Activated T-helper 17 cell treated with anti-CD3 and anti-CD28 coated beads, Interleukin-2, amount 50 U/mL, for 72 hours (primary cell): ENCODE measurements at regions not wholly inside any gene's neighbourhood (a gene's known extent, or its start where the extent isn't known, plus 50 kb on each side); places are given as distances from the start of the nearest gene placed in this dataset.
"Not testable (repeated sequence)": the region's sequence is repeated elsewhere in the genome, so short reads cannot be mapped to it uniquely, and the experiment has no call there.

Source experiments
- ATAC-seq: fragments of 150-1000 bp; cut with Tn5 transposase; replicated peaks from 2 replicates; pipeline ENCODE4 v1.10.0; 2021; ENCODE audit warnings: mild to moderate bottlenecking, moderate library complexity
- H3K27ac Mint-ChIP-seq: one replicate; pipeline ENCODE4 v1.8.0; 2022; ENCODE audit warnings: mixed read lengths
- H3K27me3 Mint-ChIP-seq: one replicate; pipeline ENCODE4 v1.8.0; 2022; ENCODE audit warnings: mixed read lengths
- H3K36me3 Mint-ChIP-seq: one replicate; pipeline ENCODE4 v1.8.0; 2022; ENCODE audit warnings: low read depth, mild to moderate bottlenecking, mixed read lengths
- H3K4me1 Mint-ChIP-seq: one replicate; pipeline ENCODE4 v1.8.0; 2022; ENCODE audit warnings: mixed read lengths
- H3K4me3 Mint-ChIP-seq: one replicate; pipeline ENCODE4 v1.8.0; 2022; ENCODE audit warnings: mild to moderate bottlenecking, mixed read lengths
- H3K9me3 Mint-ChIP-seq: one replicate; pipeline ENCODE4 v1.8.0; 2022; ENCODE audit warnings: mixed read lengths

DNA sequence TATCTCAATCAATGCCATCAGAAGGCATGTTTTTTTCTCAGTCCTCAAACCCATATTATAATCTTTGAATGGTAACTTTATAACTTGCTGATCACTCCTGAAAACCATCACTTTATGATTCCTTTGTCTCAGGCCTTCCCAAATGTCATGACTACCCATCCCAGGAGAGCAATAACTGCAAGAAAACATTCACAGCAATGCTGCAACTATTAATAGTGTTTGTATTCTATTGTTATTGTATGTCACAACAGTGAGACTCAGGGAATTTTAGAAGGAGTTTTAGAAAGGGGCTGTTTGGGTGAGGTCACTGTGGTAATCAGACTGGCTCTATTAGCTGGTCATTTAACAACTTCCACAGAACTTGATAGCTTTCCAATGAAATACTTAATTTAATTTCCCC is 301.4 kb upstream of the TBX18 start:
- H3K4me1 Mint-ChIP-seq = no peaks in the 10 kb centered on the region
- no peak for ATAC-seq
- no peaks in the 10 kb centered on the region for H3K27me3 Mint-ChIP-seq
- H3K27ac Mint-ChIP-seq = no peak overlapping the region
- H3K9me3 Mint-ChIP-seq = peaks cover 10% of the 10 kb centered on the region
- H3K36me3 Mint-ChIP-seq = no peaks in the 10 kb centered on the region
- no peak overlapping the region for H3K4me3 Mint-ChIP-seq

GRCh38 chr6:85063611-85064010 is 299.2 kb upstream of the TBX18 start:
- no peaks in the 10 kb centered on the region for H3K27me3 Mint-ChIP-seq
- H3K4me3 Mint-ChIP-seq = no peak overlapping the region
- H3K36me3 Mint-ChIP-seq = no peaks in the 10 kb centered on the region
- H3K9me3 Mint-ChIP-seq = peaks cover 4% of the 10 kb centered on the region
- no peaks in the 10 kb centered on the region for H3K4me1 Mint-ChIP-seq
- no peak for ATAC-seq
- no peak overlapping the region for H3K27ac Mint-ChIP-seq

DNA sequence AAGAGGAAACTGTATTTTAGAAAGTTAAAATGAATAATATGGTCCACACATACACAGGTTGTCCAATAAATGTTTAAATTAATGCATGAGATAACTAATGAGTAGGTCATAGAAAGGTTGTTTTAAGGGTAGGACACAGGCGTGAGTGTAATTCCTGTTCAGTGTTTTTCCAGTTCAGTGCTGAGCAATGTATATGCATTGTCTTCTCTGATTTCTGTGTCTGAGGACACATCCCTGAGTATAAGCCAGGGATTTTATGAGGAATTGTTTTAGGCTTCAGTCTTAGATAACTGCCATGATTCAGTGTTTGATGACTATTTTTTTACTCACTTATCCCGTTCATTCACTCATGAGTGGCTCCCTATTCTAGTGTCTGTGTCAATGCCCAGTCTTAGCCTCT is 298.5 kb upstream of the TBX18 start:
- peaks cover 4% of the 10 kb centered on the region for H3K9me3 Mint-ChIP-seq
- no peak overlapping the region for H3K4me3 Mint-ChIP-seq
- H3K27me3 Mint-ChIP-seq = no peaks in the 10 kb centered on the region
- H3K36me3 Mint-ChIP-seq = no peaks in the 10 kb centered on the region
- ATAC-seq = no peak
- no peaks in the 10 kb centered on the region for H3K4me1 Mint-ChIP-seq
- no peak overlapping the region for H3K27ac Mint-ChIP-seq

DNA sequence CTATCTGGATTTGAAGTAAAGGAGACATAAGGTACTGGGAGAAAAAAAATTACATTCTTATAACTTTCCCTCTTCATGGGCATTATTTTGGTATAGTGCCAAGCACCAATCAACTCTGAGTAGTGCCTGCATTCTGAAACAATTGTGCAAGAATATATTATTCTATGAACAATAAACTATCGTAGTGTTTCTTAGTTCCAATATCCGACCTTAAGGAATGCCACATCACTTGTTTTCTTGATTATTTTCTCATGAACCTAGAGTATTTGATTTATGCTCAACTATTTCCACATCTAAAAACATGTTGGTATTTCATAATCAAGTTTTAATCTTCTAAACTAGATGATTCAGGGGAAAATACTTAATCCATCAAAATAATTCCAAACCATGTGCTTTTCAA is 294.4 kb upstream of the TBX18 start:
- Mint-ChIP-seq H3K27ac (no peak overlapping the region), H3K36me3 (no peaks in the 10 kb centered on the region), H3K27me3 (no peaks in the 10 kb centered on the region), H3K9me3 (peaks cover 4% of the 10 kb centered on the region), H3K4me3 (no peak overlapping the region), H3K4me1 (no peaks in the 10 kb centered on the region)
- no peak for ATAC-seq

GRCh38 chr6:85050149-85050548 is 285.8 kb upstream of the TBX18 start:
- ATAC-seq = no peak
- Mint-ChIP-seq H3K36me3 (no peaks in the 10 kb centered on the region), H3K27me3 (no peaks in the 10 kb centered on the region), H3K4me1 (no peaks in the 10 kb centered on the region), H3K27ac (no peak overlapping the region), H3K9me3 (no peaks in the 10 kb centered on the region), H3K4me3 (no peak overlapping the region)

DNA sequence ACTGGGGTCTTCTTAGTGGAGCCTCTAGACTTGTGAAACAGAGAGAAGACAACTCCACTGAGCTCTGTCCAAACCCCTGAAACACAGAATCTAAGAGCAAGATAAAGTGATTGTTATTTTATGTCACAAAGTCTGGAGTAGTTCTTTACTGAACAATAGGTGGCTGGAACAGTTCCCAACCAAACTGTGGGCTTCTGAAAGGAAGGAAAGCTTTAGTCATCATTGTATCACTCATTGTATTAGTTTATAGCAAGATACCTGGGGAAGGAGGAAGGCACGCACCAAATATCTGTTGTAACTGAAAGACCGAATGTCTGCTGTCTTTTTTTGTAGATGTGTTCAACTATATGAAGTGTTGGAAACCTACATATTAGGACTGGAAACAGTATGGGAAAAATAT is 284.9 kb upstream of the TBX18 start:
- Mint-ChIP-seq H3K27me3 (no peaks in the 10 kb centered on the region), H3K4me1 (no peaks in the 10 kb centered on the region), H3K9me3 (no peaks in the 10 kb centered on the region), H3K4me3 (no peak overlapping the region), H3K27ac (no peak overlapping the region), H3K36me3 (no peaks in the 10 kb centered on the region)
- no peak for ATAC-seq

GRCh38 chr6:85047818-85048217 is 283.4 kb upstream of the TBX18 start:
- Mint-ChIP-seq H3K27me3 (no peaks in the 10 kb centered on the region), H3K4me3 (no peak overlapping the region), H3K9me3 (no peaks in the 10 kb centered on the region), H3K4me1 (no peaks in the 10 kb centered on the region), H3K36me3 (no peaks in the 10 kb centered on the region), H3K27ac (no peak overlapping the region)
- no peak for ATAC-seq

DNA sequence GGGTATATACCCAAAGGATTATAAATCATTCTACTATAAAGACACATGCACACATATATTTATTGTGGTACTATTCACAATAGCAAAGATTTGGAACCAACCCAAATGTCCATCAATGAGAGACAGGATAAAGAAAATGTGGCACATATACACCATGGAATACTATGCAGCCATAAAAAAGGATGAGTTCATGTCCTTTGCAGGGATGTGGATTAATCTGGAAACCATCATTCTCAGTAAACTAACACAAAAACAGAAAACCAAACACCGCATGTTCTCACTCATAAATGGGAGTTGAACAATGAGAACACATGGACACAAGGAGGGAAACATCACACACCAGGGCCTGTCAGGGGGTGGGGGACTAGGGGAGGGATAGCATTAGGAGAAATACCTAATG is 281.4 kb upstream of the TBX18 start:
- ATAC-seq, H3K4me3 Mint-ChIP-seq, H3K27me3 Mint-ChIP-seq, H3K36me3 Mint-ChIP-seq, H3K9me3 Mint-ChIP-seq, H3K27ac Mint-ChIP-seq, H3K4me1 Mint-ChIP-seq: not testable (repeated sequence)

DNA sequence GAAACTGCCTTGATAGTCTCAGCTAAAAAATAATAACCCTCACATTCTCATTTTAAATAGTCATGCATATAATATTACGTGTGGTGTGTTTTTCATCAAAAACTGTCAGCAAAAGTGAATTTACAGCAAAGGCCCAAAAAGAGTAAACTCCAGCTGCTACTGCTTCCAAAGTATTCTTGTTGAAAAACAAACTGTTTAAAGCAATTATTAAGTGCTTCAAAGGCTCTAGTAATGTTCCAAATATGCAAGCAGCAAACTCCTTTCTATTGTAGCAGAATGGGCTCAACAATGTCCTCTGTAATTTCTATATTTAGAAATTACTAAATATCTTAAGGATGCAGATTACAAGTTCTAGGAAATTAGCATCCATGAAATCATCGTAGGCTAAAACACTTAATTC is 280.0 kb upstream of the TBX18 start:
- no peak overlapping the region for H3K4me3 Mint-ChIP-seq
- H3K9me3 Mint-ChIP-seq = no peaks in the 10 kb centered on the region
- H3K36me3 Mint-ChIP-seq = no peaks in the 10 kb centered on the region
- H3K27me3 Mint-ChIP-seq = no peaks in the 10 kb centered on the region
- H3K27ac Mint-ChIP-seq = no peak overlapping the region
- ATAC-seq = no peak
- H3K4me1 Mint-ChIP-seq = no peaks in the 10 kb centered on the region

- Mint-ChIP-seq H3K27me3 (no peaks in the 10 kb centered on the region), H3K27ac (no peak overlapping the region), H3K36me3 (no peaks in the 10 kb centered on the region), H3K4me3 (no peak overlapping the region), H3K9me3 (peaks cover 3% of the 10 kb centered on the region), H3K4me1 (no peaks in the 10 kb centered on the region)
- no peak for ATAC-seq
These were observed 277.0 kb upstream of the TBX18 start for GRCh38 chr6:85041376-85041775.

GRCh38 chr6:85037221-85037620 is 272.8 kb upstream of the TBX18 start:
- ATAC-seq = no peak
- H3K4me1 Mint-ChIP-seq = no peaks in the 10 kb centered on the region
- no peaks in the 10 kb centered on the region for H3K36me3 Mint-ChIP-seq
- peaks cover 16% of the 10 kb centered on the region for H3K9me3 Mint-ChIP-seq
- H3K27ac Mint-ChIP-seq = no peak overlapping the region
- H3K27me3 Mint-ChIP-seq = no peaks in the 10 kb centered on the region
- H3K4me3 Mint-ChIP-seq = no peak overlapping the region

GRCh38 chr6:85035766-85036165 is 271.4 kb upstream of the TBX18 start:
- no peak overlapping the region for H3K27ac Mint-ChIP-seq
- H3K9me3 Mint-ChIP-seq = peaks cover 16% of the 10 kb centered on the region
- no peaks in the 10 kb centered on the region for H3K4me1 Mint-ChIP-seq
- H3K36me3 Mint-ChIP-seq = no peaks in the 10 kb centered on the region
- no peaks in the 10 kb centered on the region for H3K27me3 Mint-ChIP-seq
- no peak for ATAC-seq
- H3K4me3 Mint-ChIP-seq = no peak overlapping the region

GRCh38 chr6:85033547-85033946 is 269.1 kb upstream of the TBX18 start:
- Mint-ChIP-seq H3K4me1 (no peaks in the 10 kb centered on the region), H3K27ac (no peak overlapping the region), H3K4me3 (no peak overlapping the region), H3K9me3 (peaks cover 16% of the 10 kb centered on the region), H3K27me3 (no peaks in the 10 kb centered on the region), H3K36me3 (no peaks in the 10 kb centered on the region)
- ATAC-seq = no peak

- no peaks in the 10 kb centered on the region for H3K27me3 Mint-ChIP-seq
- H3K4me1 Mint-ChIP-seq = no peaks in the 10 kb centered on the region
- no peak for ATAC-seq
- no peaks in the 10 kb centered on the region for H3K9me3 Mint-ChIP-seq
- no peak overlapping the region for H3K27ac Mint-ChIP-seq
- H3K4me3 Mint-ChIP-seq = no peak overlapping the region
- no peaks in the 10 kb centered on the region for H3K36me3 Mint-ChIP-seq
These were observed 261.6 kb upstream of the TBX18 start for GRCh38 chr6:85026021-85026420.

DNA sequence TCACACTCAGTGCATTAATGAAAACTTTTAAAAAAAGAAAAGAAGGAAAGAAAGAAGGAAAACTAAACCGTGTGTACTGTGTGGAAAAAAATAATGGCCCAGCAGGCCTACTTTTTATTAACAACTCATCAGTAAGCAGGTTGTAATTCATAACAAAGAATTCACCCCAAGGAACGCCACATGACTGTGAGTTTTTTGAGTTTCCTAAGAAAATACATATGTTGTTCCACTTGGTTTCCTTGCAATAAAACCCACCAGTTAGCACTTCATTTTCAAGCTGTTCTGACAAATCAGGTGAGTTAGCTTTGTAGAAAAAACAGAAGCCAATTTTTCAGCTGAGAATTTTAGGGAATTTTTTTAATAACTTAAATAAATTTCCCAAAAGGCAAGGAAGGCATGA is 259.3 kb upstream of the TBX18 start:
- ATAC-seq = no peak
- H3K27ac Mint-ChIP-seq = no peak overlapping the region
- H3K36me3 Mint-ChIP-seq = no peaks in the 10 kb centered on the region
- H3K4me3 Mint-ChIP-seq = no peak overlapping the region
- no peaks in the 10 kb centered on the region for H3K9me3 Mint-ChIP-seq
- H3K27me3 Mint-ChIP-seq = no peaks in the 10 kb centered on the region
- no peaks in the 10 kb centered on the region for H3K4me1 Mint-ChIP-seq

DNA sequence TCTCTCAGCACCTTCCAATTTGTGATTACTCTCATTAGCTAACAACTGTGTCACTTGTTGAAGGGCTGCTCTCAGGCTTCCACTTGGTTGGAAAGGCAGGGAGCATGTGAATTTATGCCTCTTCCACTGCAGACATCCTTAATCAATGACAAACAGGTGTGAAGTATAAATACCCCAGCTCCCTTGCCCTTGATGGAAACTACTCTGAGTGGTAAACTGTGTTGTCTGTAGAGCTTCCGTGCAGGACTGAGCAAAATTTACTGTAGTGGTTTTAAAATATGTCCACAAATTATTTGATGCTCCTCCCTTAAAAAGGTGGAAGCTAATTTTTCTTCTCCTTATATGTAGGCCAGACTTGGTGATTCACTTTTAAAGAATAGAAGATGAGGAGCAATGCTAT is 253.0 kb upstream of the TBX18 start:
- H3K9me3 Mint-ChIP-seq = peaks cover 5% of the 10 kb centered on the region
- no peak for ATAC-seq
- H3K27me3 Mint-ChIP-seq = peaks cover 5% of the 10 kb centered on the region
- H3K4me1 Mint-ChIP-seq = no peaks in the 10 kb centered on the region
- H3K4me3 Mint-ChIP-seq = no peak overlapping the region
- no peak overlapping the region for H3K27ac Mint-ChIP-seq
- H3K36me3 Mint-ChIP-seq = no peaks in the 10 kb centered on the region
